Natural killer cell (primary cell): ENCODE measurements at regions not wholly inside any gene's neighbourhood (a gene's known extent, or its start where the extent isn't known, plus 50 kb on each side); places are given as distances from the start of the nearest gene placed in this dataset.

Source experiments
- ATAC-seq, 3 donors: fragments of 150-1000 bp in 2 of 3; fragments of 200-7000 bp in 1 of 3; cut with Tn5 transposase; 1 replicate in 1 of 3; 2 replicates in 2 of 3; pipeline ENCODE4 v1.10.0; 2021; ENCODE audit warnings: mild to moderate bottlenecking in 2 of 3, moderate library complexity in 2 of 3
- DNase-seq, 2 donors: peaks; one replicate each; pipeline versions ENCODE4 v3.0.0 to v3.0.0-alpha.2; 2013 to 2021; ENCODE audit warnings: mixed read lengths in 1 of 2
- H3K27ac ChIP-seq: one replicate; pipeline ENCODE4 v1.5.1; 2013; ENCODE audit warnings: mild to moderate bottlenecking, low read length
- H3K27me3 ChIP-seq: one replicate; pipeline ENCODE4 v1.6.1; 2013; ENCODE audit warnings: low read length; ENCODE audit not compliant: control insufficient read depth, insufficient read depth
- H3K36me3 ChIP-seq: one replicate; pipeline ENCODE4 v1.6.1; 2013; ENCODE audit warnings: low read length; ENCODE audit not compliant: control insufficient read depth, insufficient read depth
- H3K4me1 ChIP-seq: one replicate; pipeline ENCODE4 v1.6.1; 2013; ENCODE audit warnings: low read length; ENCODE audit not compliant: control insufficient read depth, insufficient read depth
- H3K4me3 ChIP-seq: one replicate; pipeline ENCODE4 v1.5.1; 2013; ENCODE audit warnings: low read length
- H3K9me3 ChIP-seq: one replicate; pipeline ENCODE4 v1.6.1; 2013; ENCODE audit warnings: low read length; ENCODE audit not compliant: control insufficient read depth, insufficient read depth
- H3K27ac Mint-ChIP-seq, 2 donors: one replicate each; pipeline ENCODE4 v1.8.0; 2022; ENCODE audit warnings: mild to moderate bottlenecking in 2 of 2, mixed read lengths in 2 of 2, moderate library complexity in 1 of 2
- H3K27me3 Mint-ChIP-seq, 2 donors: one replicate each; pipeline ENCODE4 v1.8.0; 2022; ENCODE audit warnings: low read depth in 2 of 2, mixed read lengths in 2 of 2
- H3K36me3 Mint-ChIP-seq: one replicate; pipeline ENCODE4 v1.8.0; 2022; ENCODE audit warnings: mixed read lengths
- H3K4me1 Mint-ChIP-seq, 2 donors: one replicate each; pipeline ENCODE4 v1.8.0; 2022; ENCODE audit warnings: mixed read lengths in 2 of 2
- H3K4me3 Mint-ChIP-seq: one replicate; pipeline ENCODE4 v1.8.0; 2022; ENCODE audit warnings: mild to moderate bottlenecking, moderate library complexity, mixed read lengths
- H3K9me3 Mint-ChIP-seq, 2 donors: one replicate each; pipeline ENCODE4 v1.8.0; 2022; ENCODE audit warnings: mixed read lengths in 2 of 2
- WGBS: methylation state at CpG from one replicate; pipeline ENCODE4 v1.1.7; 2013; ENCODE audit warnings: missing lambda C conversion rate; ENCODE audit not compliant: insufficient coverage; 5-methylcytosine and 5-hydroxymethylcytosine counted together
- intact Hi-C: fragments of 100-400 bp; cut with micrococcal nuclease; formaldehyde crosslinking; loops from one replicate; pipeline ENCODE4 v1.14.2; 2022
- TF ChIP-seq, protein P1 (sequence below): fragments of 200-600 bp; IDR thresholded peaks from one replicate; pipeline ENCODE4 v1.8.0; 2022; ENCODE audit warnings: antibody characterized with exemption

DNA sequence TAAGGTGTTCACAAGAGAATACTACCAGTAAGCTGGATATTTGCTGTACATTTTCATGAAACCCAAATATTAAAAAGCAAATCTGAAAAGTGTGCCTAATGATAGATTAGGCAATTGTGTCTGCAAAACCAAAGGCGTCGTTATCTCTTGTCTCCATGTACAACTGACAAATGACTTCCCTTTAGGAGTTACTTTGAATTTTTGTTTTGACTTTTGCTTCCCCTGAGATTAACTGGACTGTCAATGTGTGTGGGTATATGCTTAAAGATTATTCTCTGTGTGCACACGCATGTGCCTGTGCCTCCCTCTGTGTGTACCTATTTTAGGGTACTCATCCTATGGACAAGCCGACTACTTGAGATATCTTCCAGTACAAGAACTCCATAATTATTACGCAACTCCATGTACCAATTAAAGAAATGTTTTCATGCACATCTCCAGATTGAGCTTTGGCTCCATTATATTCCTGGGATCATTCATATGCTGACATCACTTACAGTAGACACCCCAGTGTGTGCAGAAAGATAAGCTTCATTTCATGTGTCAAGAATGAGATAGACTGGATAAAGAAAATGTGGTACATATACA is 431.2 kb upstream of the ADAMTS9 start:
- intact Hi-C loops, result no loop called here
- H3K4me1 Mint-ChIP-seq, result no peaks in the 10 kb centered on the region
- TF ChIP-seq, protein P1, sequence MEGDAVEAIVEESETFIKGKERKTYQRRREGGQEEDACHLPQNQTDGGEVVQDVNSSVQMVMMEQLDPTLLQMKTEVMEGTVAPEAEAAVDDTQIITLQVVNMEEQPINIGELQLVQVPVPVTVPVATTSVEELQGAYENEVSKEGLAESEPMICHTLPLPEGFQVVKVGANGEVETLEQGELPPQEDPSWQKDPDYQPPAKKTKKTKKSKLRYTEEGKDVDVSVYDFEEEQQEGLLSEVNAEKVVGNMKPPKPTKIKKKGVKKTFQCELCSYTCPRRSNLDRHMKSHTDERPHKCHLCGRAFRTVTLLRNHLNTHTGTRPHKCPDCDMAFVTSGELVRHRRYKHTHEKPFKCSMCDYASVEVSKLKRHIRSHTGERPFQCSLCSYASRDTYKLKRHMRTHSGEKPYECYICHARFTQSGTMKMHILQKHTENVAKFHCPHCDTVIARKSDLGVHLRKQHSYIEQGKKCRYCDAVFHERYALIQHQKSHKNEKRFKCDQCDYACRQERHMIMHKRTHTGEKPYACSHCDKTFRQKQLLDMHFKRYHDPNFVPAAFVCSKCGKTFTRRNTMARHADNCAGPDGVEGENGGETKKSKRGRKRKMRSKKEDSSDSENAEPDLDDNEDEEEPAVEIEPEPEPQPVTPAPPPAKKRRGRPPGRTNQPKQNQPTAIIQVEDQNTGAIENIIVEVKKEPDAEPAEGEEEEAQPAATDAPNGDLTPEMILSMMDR, result no peak
- H3K9me3 Mint-ChIP-seq, result peaks cover 5 to 11% of the 10 kb centered on the region in 2 donors
- H3K9me3 ChIP-seq, result peaks cover 5% of the 10 kb centered on the region
- H3K4me3 Mint-ChIP-seq, result no peak overlapping the region
- H3K36me3 ChIP-seq, result no peaks in the 10 kb centered on the region
- no peak for DNase-seq
- 71% methylated on average over 5 of the region's 5 CpGs for WGBS
- H3K27ac Mint-ChIP-seq, result no peak overlapping the region
- no peaks in the 10 kb centered on the region for H3K4me1 ChIP-seq
- H3K36me3 Mint-ChIP-seq, result peaks cover 7% of the 10 kb centered on the region
- H3K27me3 ChIP-seq, result no peaks in the 10 kb centered on the region
- H3K27ac ChIP-seq, result no peak overlapping the region
- no peak overlapping the region for H3K4me3 ChIP-seq
- H3K27me3 Mint-ChIP-seq, result no peaks in the 10 kb centered on the region
- ATAC-seq, result no peak

DNA sequence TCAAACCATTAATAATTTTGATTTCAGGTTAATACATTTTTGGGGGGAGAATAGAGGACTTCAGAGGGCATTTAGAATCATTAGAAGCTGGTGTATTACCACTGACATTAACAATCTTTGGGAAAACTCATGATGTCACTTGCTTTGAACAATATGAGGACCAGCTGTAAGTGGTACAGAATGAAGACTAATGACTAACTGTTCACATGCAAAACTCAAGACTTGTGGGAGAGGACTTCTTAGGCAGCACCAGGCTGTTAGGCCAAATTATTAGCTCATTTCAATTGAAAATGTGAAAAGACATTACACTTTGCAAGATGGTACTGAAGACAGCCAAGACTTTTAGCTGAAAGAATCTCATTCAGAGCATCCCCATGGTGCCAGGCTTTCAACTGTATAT is 426.2 kb upstream of the ADAMTS9 start:
- Mint-ChIP-seq H3K4me1 (no peaks in the 10 kb centered on the region), H3K27ac (no peak overlapping the region), H3K9me3 (peaks cover 11 to 21% of the 10 kb centered on the region in 2 donors), H3K4me3 (no peak overlapping the region), H3K27me3 (no peaks in the 10 kb centered on the region), H3K36me3 (peaks cover 7% of the 10 kb centered on the region)
- DNase-seq (no peak), ATAC-seq (no peak)
- Histone ChIP-seq H3K4me3 (no peak overlapping the region), H3K27ac (no peak overlapping the region), H3K4me1 (no peaks in the 10 kb centered on the region), H3K27me3 (no peaks in the 10 kb centered on the region), H3K36me3 (no peaks in the 10 kb centered on the region), H3K9me3 (peaks cover 4% of the 10 kb centered on the region)
- intact Hi-C loops, result no loop called here
- TF ChIP-seq, protein P1, result no peak

DNA sequence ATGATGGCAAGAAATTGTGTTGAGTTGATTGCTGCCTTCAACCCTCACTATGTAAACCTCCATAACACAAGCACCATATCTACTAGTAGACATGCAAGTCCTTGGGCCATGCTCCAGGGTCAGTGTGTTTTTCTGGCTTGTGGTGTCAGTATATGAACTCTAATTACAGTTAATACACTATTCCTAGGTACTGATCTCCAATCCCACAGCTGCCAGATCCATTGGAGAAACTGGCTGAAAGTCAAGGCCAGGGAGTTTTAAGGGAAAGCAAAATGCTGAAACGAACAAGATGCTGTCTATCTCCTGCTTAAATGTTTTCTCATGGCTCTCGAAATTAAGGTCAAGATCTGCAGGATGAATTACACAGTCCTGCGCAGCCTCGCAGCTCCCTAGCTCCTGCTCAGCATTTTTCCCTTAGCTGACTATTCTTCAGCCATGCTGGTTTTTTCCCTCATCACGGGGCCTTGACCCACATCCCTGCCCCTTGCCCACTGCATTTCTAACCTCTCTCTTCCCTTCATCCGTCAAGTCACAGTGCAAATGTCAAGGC is 425.0 kb upstream of the ADAMTS9 start:
- no peak for ATAC-seq
- TF ChIP-seq, protein P1, result no peak
- Mint-ChIP-seq H3K36me3 (peaks cover 7% of the 10 kb centered on the region), H3K27ac (no peak overlapping the region), H3K9me3 (peaks cover 11 to 21% of the 10 kb centered on the region in 2 donors), H3K27me3 (no peaks in the 10 kb centered on the region), H3K4me1 (no peaks in the 10 kb centered on the region), H3K4me3 (no peak overlapping the region)
- Histone ChIP-seq H3K4me3 (no peak overlapping the region), H3K27ac (no peak overlapping the region), H3K4me1 (no peaks in the 10 kb centered on the region), H3K9me3 (peaks cover 4% of the 10 kb centered on the region), H3K36me3 (no peaks in the 10 kb centered on the region), H3K27me3 (no peaks in the 10 kb centered on the region)
- intact Hi-C loops, result no loop called here
- WGBS, result 81% methylated on average over 6 of the region's 6 CpGs
- DNase-seq, result no peak

DNA sequence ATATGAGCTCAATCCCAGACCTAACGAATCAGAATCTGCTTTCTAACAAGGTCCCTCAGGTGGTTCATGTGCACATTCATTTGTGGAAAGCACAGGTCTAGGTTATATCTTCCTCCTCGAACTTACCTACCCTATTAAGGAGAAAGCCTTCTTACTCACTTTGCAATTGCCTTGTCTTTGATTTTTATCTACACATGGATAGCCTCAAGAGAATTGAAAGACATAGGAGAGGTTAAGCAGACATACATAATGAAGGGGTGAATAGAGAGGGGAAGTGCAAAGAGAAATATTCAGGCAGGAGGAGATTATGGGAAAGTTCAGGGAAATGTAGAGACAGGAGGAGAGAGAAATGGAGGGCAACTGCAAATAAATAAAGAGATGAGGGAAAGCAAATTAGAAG is 422.9 kb upstream of the ADAMTS9 start:
- Mint-ChIP-seq H3K4me1 (no peaks in the 10 kb centered on the region), H3K27me3 (no peaks in the 10 kb centered on the region)

More for the DNA sequence above, 422.9 kb upstream of the ADAMTS9 start:
- TF ChIP-seq, protein P1, result no peak
- DNase-seq (no peak), ATAC-seq (no peak)
- intact Hi-C loops, result no loop called here
- Histone ChIP-seq H3K9me3 (peaks cover 4% of the 10 kb centered on the region), H3K4me1 (no peaks in the 10 kb centered on the region), H3K27ac (no peak overlapping the region), H3K27me3 (no peaks in the 10 kb centered on the region), H3K4me3 (no peak overlapping the region), H3K36me3 (no peaks in the 10 kb centered on the region)
- Mint-ChIP-seq H3K36me3 (no peaks in the 10 kb centered on the region), H3K27ac (no peak overlapping the region), H3K4me3 (no peak overlapping the region), H3K9me3 (peaks cover 19 to 20% of the 10 kb centered on the region in 2 donors)
- 40% methylated on average over 2 of the region's 2 CpGs for WGBS
